ENCODE measurements at regions not wholly inside any gene's neighbourhood (a gene's known extent, or its start where the extent isn't known, plus 50 kb on each side); places are given as distances from the start of the nearest gene placed in this dataset.

DNA sequence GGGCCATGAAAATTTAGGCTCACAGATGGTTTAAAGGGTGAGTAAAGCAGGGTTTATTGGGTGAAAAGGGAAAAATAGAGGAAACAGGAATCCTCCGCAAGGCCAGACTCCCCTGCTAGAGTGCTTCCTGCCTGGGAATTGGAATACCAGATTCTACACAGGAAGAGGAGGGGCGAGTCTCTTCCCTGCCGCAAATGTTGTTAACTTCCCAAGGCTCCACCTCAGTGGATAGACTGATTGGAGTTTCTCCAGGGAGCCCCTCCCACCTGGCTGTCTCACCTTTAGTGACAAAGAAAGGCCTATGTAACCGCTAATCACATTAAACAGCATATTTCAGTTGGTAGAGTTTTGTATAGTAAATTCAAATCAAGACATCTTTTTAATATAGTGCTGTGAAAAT is 1450.1 kb downstream of the KCNT2 start (continued):
- TF ChIP-seq, protein P1, sequence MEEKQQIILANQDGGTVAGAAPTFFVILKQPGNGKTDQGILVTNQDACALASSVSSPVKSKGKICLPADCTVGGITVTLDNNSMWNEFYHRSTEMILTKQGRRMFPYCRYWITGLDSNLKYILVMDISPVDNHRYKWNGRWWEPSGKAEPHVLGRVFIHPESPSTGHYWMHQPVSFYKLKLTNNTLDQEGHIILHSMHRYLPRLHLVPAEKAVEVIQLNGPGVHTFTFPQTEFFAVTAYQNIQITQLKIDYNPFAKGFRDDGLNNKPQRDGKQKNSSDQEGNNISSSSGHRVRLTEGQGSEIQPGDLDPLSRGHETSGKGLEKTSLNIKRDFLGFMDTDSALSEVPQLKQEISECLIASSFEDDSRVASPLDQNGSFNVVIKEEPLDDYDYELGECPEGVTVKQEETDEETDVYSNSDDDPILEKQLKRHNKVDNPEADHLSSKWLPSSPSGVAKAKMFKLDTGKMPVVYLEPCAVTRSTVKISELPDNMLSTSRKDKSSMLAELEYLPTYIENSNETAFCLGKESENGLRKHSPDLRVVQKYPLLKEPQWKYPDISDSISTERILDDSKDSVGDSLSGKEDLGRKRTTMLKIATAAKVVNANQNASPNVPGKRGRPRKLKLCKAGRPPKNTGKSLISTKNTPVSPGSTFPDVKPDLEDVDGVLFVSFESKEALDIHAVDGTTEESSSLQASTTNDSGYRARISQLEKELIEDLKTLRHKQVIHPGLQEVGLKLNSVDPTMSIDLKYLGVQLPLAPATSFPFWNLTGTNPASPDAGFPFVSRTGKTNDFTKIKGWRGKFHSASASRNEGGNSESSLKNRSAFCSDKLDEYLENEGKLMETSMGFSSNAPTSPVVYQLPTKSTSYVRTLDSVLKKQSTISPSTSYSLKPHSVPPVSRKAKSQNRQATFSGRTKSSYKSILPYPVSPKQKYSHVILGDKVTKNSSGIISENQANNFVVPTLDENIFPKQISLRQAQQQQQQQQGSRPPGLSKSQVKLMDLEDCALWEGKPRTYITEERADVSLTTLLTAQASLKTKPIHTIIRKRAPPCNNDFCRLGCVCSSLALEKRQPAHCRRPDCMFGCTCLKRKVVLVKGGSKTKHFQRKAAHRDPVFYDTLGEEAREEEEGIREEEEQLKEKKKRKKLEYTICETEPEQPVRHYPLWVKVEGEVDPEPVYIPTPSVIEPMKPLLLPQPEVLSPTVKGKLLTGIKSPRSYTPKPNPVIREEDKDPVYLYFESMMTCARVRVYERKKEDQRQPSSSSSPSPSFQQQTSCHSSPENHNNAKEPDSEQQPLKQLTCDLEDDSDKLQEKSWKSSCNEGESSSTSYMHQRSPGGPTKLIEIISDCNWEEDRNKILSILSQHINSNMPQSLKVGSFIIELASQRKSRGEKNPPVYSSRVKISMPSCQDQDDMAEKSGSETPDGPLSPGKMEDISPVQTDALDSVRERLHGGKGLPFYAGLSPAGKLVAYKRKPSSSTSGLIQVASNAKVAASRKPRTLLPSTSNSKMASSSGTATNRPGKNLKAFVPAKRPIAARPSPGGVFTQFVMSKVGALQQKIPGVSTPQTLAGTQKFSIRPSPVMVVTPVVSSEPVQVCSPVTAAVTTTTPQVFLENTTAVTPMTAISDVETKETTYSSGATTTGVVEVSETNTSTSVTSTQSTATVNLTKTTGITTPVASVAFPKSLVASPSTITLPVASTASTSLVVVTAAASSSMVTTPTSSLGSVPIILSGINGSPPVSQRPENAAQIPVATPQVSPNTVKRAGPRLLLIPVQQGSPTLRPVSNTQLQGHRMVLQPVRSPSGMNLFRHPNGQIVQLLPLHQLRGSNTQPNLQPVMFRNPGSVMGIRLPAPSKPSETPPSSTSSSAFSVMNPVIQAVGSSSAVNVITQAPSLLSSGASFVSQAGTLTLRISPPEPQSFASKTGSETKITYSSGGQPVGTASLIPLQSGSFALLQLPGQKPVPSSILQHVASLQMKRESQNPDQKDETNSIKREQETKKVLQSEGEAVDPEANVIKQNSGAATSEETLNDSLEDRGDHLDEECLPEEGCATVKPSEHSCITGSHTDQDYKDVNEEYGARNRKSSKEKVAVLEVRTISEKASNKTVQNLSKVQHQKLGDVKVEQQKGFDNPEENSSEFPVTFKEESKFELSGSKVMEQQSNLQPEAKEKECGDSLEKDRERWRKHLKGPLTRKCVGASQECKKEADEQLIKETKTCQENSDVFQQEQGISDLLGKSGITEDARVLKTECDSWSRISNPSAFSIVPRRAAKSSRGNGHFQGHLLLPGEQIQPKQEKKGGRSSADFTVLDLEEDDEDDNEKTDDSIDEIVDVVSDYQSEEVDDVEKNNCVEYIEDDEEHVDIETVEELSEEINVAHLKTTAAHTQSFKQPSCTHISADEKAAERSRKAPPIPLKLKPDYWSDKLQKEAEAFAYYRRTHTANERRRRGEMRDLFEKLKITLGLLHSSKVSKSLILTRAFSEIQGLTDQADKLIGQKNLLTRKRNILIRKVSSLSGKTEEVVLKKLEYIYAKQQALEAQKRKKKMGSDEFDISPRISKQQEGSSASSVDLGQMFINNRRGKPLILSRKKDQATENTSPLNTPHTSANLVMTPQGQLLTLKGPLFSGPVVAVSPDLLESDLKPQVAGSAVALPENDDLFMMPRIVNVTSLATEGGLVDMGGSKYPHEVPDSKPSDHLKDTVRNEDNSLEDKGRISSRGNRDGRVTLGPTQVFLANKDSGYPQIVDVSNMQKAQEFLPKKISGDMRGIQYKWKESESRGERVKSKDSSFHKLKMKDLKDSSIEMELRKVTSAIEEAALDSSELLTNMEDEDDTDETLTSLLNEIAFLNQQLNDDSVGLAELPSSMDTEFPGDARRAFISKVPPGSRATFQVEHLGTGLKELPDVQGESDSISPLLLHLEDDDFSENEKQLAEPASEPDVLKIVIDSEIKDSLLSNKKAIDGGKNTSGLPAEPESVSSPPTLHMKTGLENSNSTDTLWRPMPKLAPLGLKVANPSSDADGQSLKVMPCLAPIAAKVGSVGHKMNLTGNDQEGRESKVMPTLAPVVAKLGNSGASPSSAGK (IDR thresholded peaks at IDR 0.05), result no peak
- TF ChIP-seq MYC (IDR thresholded peaks at IDR 0.05; ENCODE audit: low read depth, low read length) (no peak), MYC (CRISPR knock-in tag; IDR thresholded peaks at IDR 0.05; ENCODE audit: borderline replicate concordance, low read depth) (no peak), MIER1 (IDR thresholded peaks at IDR 0.05; ENCODE audit: low read depth) (no peak), RFX7 (CRISPR knock-in tag; IDR thresholded peaks at IDR 0.05) (no peak), ZNF668 (CRISPR knock-in tag; IDR thresholded peaks at IDR 0.05) (no peak), CAMTA2 (CRISPR knock-in tag; conservative IDR thresholded peaks at IDR 0.05) (no peak)
- TF ChIP-seq, protein P2, sequence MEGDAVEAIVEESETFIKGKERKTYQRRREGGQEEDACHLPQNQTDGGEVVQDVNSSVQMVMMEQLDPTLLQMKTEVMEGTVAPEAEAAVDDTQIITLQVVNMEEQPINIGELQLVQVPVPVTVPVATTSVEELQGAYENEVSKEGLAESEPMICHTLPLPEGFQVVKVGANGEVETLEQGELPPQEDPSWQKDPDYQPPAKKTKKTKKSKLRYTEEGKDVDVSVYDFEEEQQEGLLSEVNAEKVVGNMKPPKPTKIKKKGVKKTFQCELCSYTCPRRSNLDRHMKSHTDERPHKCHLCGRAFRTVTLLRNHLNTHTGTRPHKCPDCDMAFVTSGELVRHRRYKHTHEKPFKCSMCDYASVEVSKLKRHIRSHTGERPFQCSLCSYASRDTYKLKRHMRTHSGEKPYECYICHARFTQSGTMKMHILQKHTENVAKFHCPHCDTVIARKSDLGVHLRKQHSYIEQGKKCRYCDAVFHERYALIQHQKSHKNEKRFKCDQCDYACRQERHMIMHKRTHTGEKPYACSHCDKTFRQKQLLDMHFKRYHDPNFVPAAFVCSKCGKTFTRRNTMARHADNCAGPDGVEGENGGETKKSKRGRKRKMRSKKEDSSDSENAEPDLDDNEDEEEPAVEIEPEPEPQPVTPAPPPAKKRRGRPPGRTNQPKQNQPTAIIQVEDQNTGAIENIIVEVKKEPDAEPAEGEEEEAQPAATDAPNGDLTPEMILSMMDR (IDR thresholded peaks at IDR 0.05 in 2 of 3, conservative IDR thresholded peaks at IDR 0.05 in 1 of 3; ENCODE audit: insufficient read depth in 2 of 3, low read depth in 1 of 3, low read length in 3 of 3), result no peak
- TF ChIP-seq, protein P3, sequence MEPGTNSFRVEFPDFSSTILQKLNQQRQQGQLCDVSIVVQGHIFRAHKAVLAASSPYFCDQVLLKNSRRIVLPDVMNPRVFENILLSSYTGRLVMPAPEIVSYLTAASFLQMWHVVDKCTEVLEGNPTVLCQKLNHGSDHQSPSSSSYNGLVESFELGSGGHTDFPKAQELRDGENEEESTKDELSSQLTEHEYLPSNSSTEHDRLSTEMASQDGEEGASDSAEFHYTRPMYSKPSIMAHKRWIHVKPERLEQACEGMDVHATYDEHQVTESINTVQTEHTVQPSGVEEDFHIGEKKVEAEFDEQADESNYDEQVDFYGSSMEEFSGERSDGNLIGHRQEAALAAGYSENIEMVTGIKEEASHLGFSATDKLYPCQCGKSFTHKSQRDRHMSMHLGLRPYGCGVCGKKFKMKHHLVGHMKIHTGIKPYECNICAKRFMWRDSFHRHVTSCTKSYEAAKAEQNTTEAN (CRISPR knock-in tag; IDR thresholded peaks at IDR 0.05), result no peak
- TF ChIP-seq, protein P4, sequence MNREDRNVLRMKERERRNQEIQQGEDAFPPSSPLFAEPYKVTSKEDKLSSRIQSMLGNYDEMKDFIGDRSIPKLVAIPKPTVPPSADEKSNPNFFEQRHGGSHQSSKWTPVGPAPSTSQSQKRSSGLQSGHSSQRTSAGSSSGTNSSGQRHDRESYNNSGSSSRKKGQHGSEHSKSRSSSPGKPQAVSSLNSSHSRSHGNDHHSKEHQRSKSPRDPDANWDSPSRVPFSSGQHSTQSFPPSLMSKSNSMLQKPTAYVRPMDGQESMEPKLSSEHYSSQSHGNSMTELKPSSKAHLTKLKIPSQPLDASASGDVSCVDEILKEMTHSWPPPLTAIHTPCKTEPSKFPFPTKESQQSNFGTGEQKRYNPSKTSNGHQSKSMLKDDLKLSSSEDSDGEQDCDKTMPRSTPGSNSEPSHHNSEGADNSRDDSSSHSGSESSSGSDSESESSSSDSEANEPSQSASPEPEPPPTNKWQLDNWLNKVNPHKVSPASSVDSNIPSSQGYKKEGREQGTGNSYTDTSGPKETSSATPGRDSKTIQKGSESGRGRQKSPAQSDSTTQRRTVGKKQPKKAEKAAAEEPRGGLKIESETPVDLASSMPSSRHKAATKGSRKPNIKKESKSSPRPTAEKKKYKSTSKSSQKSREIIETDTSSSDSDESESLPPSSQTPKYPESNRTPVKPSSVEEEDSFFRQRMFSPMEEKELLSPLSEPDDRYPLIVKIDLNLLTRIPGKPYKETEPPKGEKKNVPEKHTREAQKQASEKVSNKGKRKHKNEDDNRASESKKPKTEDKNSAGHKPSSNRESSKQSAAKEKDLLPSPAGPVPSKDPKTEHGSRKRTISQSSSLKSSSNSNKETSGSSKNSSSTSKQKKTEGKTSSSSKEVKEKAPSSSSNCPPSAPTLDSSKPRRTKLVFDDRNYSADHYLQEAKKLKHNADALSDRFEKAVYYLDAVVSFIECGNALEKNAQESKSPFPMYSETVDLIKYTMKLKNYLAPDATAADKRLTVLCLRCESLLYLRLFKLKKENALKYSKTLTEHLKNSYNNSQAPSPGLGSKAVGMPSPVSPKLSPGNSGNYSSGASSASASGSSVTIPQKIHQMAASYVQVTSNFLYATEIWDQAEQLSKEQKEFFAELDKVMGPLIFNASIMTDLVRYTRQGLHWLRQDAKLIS (CRISPR knock-in tag; IDR thresholded peaks at IDR 0.05), result no peak

Data from K562 (cell line).